ENCODE measurements at regions not wholly inside any gene's neighbourhood (a gene's known extent, or its start where the extent isn't known, plus 50 kb on each side); places are given as distances from the start of the nearest gene placed in this dataset.

GRCh38 chr6:167733740-167734661 is 92.7 kb upstream of the AFDN start (continued):
- TF ChIP-seq, protein P1, sequence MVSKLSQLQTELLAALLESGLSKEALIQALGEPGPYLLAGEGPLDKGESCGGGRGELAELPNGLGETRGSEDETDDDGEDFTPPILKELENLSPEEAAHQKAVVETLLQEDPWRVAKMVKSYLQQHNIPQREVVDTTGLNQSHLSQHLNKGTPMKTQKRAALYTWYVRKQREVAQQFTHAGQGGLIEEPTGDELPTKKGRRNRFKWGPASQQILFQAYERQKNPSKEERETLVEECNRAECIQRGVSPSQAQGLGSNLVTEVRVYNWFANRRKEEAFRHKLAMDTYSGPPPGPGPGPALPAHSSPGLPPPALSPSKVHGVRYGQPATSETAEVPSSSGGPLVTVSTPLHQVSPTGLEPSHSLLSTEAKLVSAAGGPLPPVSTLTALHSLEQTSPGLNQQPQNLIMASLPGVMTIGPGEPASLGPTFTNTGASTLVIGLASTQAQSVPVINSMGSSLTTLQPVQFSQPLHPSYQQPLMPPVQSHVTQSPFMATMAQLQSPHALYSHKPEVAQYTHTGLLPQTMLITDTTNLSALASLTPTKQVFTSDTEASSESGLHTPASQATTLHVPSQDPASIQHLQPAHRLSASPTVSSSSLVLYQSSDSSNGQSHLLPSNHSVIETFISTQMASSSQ (IDR thresholded peaks at IDR 0.05; ENCODE audit: low read depth): peak; percentile 86
- TF ChIP-seq, protein P1 (CRISPR knock-in tag; IDR thresholded peaks at IDR 0.05; ENCODE audit: borderline replicate concordance): peak; percentile 95
- TF ChIP-seq, protein P2, sequence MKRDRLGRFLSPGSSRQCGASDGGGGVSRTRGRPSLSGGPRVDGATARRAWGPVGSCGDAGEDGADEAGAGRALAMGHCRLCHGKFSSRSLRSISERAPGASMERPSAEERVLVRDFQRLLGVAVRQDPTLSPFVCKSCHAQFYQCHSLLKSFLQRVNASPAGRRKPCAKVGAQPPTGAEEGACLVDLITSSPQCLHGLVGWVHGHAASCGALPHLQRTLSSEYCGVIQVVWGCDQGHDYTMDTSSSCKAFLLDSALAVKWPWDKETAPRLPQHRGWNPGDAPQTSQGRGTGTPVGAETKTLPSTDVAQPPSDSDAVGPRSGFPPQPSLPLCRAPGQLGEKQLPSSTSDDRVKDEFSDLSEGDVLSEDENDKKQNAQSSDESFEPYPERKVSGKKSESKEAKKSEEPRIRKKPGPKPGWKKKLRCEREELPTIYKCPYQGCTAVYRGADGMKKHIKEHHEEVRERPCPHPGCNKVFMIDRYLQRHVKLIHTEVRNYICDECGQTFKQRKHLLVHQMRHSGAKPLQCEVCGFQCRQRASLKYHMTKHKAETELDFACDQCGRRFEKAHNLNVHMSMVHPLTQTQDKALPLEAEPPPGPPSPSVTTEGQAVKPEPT (CRISPR knock-in tag; IDR thresholded peaks at IDR 0.05; ENCODE audit: low read depth): peak; percentile 29; the same call in 1 of the 2 replicates
- TF ChIP-seq ZMYM4 (CRISPR knock-in tag; IDR thresholded peaks at IDR 0.05): peak; percentile 94
- TF ChIP-seq, protein P3, sequence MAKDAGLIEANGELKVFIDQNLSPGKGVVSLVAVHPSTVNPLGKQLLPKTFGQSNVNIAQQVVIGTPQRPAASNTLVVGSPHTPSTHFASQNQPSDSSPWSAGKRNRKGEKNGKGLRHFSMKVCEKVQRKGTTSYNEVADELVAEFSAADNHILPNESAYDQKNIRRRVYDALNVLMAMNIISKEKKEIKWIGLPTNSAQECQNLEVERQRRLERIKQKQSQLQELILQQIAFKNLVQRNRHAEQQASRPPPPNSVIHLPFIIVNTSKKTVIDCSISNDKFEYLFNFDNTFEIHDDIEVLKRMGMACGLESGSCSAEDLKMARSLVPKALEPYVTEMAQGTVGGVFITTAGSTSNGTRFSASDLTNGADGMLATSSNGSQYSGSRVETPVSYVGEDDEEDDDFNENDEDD (CRISPR knock-in tag; IDR thresholded peaks at IDR 0.05; ENCODE audit: borderline replicate concordance): peak; percentile 72; the same call in 1 of the 2 replicates
- TF ChIP-seq, protein P4, sequence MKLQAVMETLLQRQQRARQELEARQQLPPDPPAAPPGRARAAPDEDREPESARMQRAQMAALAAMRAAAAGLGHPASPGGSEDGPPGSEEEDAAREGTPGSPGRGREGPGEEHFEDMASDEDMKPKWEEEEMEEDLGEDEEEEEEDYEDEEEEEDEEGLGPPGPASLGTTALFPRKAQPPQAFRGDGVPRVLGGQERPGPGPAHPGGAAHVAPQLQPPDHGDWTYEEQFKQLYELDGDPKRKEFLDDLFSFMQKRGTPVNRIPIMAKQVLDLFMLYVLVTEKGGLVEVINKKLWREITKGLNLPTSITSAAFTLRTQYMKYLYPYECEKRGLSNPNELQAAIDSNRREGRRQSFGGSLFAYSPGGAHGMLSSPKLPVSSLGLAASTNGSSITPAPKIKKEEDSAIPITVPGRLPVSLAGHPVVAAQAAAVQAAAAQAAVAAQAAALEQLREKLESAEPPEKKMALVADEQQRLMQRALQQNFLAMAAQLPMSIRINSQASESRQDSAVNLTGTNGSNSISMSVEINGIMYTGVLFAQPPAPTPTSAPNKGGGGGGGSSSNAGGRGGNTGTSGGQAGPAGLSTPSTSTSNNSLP (IDR thresholded peaks at IDR 0.05; ENCODE audit: low read depth, low read length): no peak; the same call in 1 of the 2 replicates
- no peak for TF ChIP-seq PRPF4 (IDR thresholded peaks at IDR 0.05; ENCODE audit: low read depth, low read length, poor library complexity, severe bottlenecking)
- no peak for TF ChIP-seq SIN3B (IDR thresholded peaks at IDR 0.05; ENCODE audit: low read length)
- TF ChIP-seq GATAD1 (CRISPR knock-in tag; IDR thresholded peaks at IDR 0.05): peak; percentile 69; the same call in 1 of the 2 replicates
- peak; percentile 90; the same call in 1 of the 2 replicates for TF ChIP-seq ZNF383 (CRISPR knock-in tag; IDR thresholded peaks at IDR 0.05; ENCODE audit: borderline replicate concordance)
- peak; percentile 66 for TF ChIP-seq ZNF768 (CRISPR knock-in tag; IDR thresholded peaks at IDR 0.05)
- TF ChIP-seq ZNF713 (CRISPR knock-in tag; IDR thresholded peaks at IDR 0.05): no peak
- TF ChIP-seq ZNF598 (CRISPR knock-in tag; IDR thresholded peaks at IDR 0.05; ENCODE audit: borderline replicate concordance): no peak
- TF ChIP-seq MAZ (IDR thresholded peaks at IDR 0.05; ENCODE audit: borderline replicate concordance, low read depth, low read length): no peak
- peak; percentile 81; the same call in 1 of the 2 replicates for TF ChIP-seq MAZ (CRISPR knock-in tag; IDR thresholded peaks at IDR 0.05; ENCODE audit: low read depth)
- no peak for TF ChIP-seq ZNF367 (CRISPR knock-in tag; IDR thresholded peaks at IDR 0.05; ENCODE audit: borderline replicate concordance)
- TF ChIP-seq SRSF4 (IDR thresholded peaks at IDR 0.05; ENCODE audit: low read depth, low read length, poor library complexity, severe bottlenecking): no peak
